ENCODE measurements at regions not wholly inside any gene's neighbourhood (a gene's known extent, or its start where the extent isn't known, plus 50 kb on each side); places are given as distances from the start of the nearest gene placed in this dataset.

- Histone ChIP-seq H3K9me3 (no peaks in the 10 kb centered on the region), H3K4me1 (peaks cover 0 to 7% (median 0%) of the 10 kb centered on the region in 4 donors), H3K27me3 (no peaks in the 10 kb centered on the region), H3K4me3 (no peak overlapping the region), H3K27ac (no peak overlapping the region), H3K36me3 (no peaks in the 10 kb centered on the region)
- WGBS, 2 donors: 63 to 65% methylated on average over 5 of the region's 5 CpGs
- no peak for TF ChIP-seq EP300 (IDR thresholded peaks at IDR 0.05)
- TF ChIP-seq, protein P1, sequence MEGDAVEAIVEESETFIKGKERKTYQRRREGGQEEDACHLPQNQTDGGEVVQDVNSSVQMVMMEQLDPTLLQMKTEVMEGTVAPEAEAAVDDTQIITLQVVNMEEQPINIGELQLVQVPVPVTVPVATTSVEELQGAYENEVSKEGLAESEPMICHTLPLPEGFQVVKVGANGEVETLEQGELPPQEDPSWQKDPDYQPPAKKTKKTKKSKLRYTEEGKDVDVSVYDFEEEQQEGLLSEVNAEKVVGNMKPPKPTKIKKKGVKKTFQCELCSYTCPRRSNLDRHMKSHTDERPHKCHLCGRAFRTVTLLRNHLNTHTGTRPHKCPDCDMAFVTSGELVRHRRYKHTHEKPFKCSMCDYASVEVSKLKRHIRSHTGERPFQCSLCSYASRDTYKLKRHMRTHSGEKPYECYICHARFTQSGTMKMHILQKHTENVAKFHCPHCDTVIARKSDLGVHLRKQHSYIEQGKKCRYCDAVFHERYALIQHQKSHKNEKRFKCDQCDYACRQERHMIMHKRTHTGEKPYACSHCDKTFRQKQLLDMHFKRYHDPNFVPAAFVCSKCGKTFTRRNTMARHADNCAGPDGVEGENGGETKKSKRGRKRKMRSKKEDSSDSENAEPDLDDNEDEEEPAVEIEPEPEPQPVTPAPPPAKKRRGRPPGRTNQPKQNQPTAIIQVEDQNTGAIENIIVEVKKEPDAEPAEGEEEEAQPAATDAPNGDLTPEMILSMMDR (IDR thresholded peaks at IDR 0.05): no peak
- ATAC-seq (ENCODE audit: low FRiP score in 2 of 2) (no peak), DNase-seq (peak in 1 of 2 donors; percentile 22)
Observed at GRCh38 chr12:83365317-83365716, 678.6 kb downstream of the TMTC2 start.

GRCh38 chr12:83361475-83361874 is 674.8 kb downstream of the TMTC2 start:
- H3K4me1 ChIP-seq: peaks cover 0 to 7% (median 0%) of the 10 kb centered on the region in 4 donors
- H3K27ac ChIP-seq: no peak overlapping the region
- WGBS, 2 donors: 76 to 79% methylated on average over 2 of the region's 2 CpGs
- TF ChIP-seq EP300 (IDR thresholded peaks at IDR 0.05): no peak
- TF ChIP-seq POLR2AphosphoS5 (IDR thresholded peaks at IDR 0.05): no peak
- no peak for TF ChIP-seq POLR2A (IDR thresholded peaks at IDR 0.05)
- TF ChIP-seq, protein P1 (IDR thresholded peaks at IDR 0.05): no peak
- ATAC-seq (ENCODE audit: low FRiP score in 2 of 2) (no peak), DNase-seq (no peak)
- H3K9me3 ChIP-seq: no peaks in the 10 kb centered on the region
- no peaks in the 10 kb centered on the region for H3K36me3 ChIP-seq
- H3K27me3 ChIP-seq: no peaks in the 10 kb centered on the region
- H3K4me3 ChIP-seq: no peak overlapping the region

- Histone ChIP-seq H3K4me1 (peaks cover 0 to 7% (median 0%) of the 10 kb centered on the region in 4 donors), H3K36me3 (no peaks in the 10 kb centered on the region), H3K27me3 (no peaks in the 10 kb centered on the region), H3K9me3 (no peaks in the 10 kb centered on the region), H3K4me3 (no peak overlapping the region), H3K27ac (no peak overlapping the region)
- no peak for ATAC-seq (ENCODE audit: low FRiP score in 2 of 2)
- no peak for TF ChIP-seq POLR2AphosphoS5 (IDR thresholded peaks at IDR 0.05)
- TF ChIP-seq, protein P1 (IDR thresholded peaks at IDR 0.05): no peak
- TF ChIP-seq EP300 (IDR thresholded peaks at IDR 0.05): no peak
- TF ChIP-seq POLR2A (IDR thresholded peaks at IDR 0.05): no peak
- no peak for DNase-seq
Observed at GRCh38 chr12:83361071-83361470, 674.4 kb downstream of the TMTC2 start.

DNA sequence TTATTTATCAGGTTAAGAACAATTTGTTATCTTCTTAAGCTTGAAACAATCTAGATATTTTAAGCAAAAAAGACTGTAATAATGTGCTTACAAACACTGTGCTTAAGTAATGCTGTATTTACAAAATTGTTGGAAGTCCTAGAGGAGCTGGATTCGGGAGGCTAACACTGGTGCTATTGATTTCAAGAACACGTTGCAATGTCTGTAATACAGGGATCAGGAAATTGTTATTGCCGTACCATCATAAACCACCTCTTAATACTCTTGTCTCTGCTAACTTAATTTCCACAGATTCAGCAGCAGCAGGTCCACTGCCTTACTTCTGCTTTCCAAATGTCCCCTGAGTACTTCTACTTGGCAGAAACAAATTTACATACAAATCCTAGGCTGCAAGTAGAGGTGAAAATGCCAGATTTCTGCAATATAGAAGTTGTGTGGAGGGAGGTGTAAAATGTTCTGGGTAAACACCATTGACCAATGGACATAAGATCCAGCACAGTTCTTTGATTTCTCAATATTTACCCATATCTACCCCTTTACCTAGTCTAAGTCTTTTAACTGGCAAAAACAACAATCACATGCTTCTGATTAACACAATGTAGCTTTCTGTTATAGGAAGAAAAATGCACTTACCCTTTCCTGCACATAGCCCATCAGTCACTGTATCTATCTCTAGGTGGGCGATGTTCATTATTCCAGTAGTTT is 663.4 kb downstream of the TMTC2 start:
- 76 to 77% methylated on average over 4 of the region's 4 CpGs for WGBS, 2 donors
- TF ChIP-seq POLR2AphosphoS5 (IDR thresholded peaks at IDR 0.05) (no peak), EP300 (IDR thresholded peaks at IDR 0.05) (no peak), POLR2A (IDR thresholded peaks at IDR 0.05) (no peak)
- TF ChIP-seq, protein P1 (IDR thresholded peaks at IDR 0.05): no peak
- ATAC-seq (ENCODE audit: low FRiP score in 2 of 2) (no peak), DNase-seq (no peak)
- H3K36me3 ChIP-seq: no peaks in the 10 kb centered on the region
- H3K9me3 ChIP-seq: no peaks in the 10 kb centered on the region
- H3K27ac ChIP-seq: no peak overlapping the region
- no peaks in the 10 kb centered on the region for H3K4me1 ChIP-seq
- no peaks in the 10 kb centered on the region for H3K27me3 ChIP-seq
- no peak overlapping the region for H3K4me3 ChIP-seq

DNA sequence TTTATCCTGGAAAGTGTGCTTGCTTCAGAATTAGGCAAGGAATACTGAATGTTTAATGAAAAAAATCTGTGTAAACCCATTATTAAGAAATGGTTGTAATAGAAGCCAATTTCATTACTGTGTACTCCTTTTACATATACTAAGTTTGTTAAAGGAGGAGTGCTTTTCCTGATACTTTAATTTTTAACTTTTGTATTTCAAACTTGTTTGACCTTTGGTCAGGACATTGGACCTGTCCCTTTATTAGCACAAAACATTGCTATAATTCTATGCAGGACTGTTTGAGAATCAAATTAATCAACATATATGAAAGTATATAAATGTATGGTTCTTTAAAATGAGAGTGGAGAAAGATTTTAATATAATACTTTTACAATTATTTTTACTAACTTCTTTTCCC is 659.6 kb downstream of the TMTC2 start:
- Histone ChIP-seq H3K27me3 (no peaks in the 10 kb centered on the region), H3K4me1 (no peaks in the 10 kb centered on the region), H3K27ac (no peak overlapping the region), H3K36me3 (no peaks in the 10 kb centered on the region), H3K9me3 (no peaks in the 10 kb centered on the region), H3K4me3 (no peak overlapping the region)
- ATAC-seq (ENCODE audit: low FRiP score in 2 of 2): no peak
- TF ChIP-seq EP300 (IDR thresholded peaks at IDR 0.05): no peak
- no peak for TF ChIP-seq POLR2A (IDR thresholded peaks at IDR 0.05)
- TF ChIP-seq POLR2AphosphoS5 (IDR thresholded peaks at IDR 0.05): no peak
- TF ChIP-seq, protein P1 (IDR thresholded peaks at IDR 0.05): no peak
- no peak for DNase-seq

All from upper lobe of left lung (tissue), 6 donors.